ENCODE measurements at regions not wholly inside any gene's neighbourhood (a gene's known extent, or its start where the extent isn't known, plus 50 kb on each side); places are given as distances from the start of the nearest gene placed in this dataset.

DNA sequence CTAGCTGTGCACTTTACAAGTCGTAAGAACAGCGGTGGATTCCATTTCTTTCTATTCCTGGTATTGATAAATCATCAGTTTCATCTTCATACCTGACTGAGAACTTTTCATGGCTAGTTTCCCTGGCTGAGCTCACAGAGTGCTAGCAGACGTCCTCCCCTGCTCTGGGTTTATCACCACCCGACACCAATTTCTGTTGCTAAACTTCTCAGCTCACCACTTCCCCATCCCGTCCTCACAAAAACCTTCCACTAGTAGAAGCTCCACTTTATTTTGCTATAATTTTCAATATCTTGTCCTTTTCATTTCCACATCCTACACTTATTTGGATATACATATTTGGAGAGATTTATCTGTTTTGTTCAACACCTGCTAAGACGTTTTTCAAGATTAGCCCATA lies 869.4 kb upstream of the FRG1 start:
- TF ChIP-seq RARB (CRISPR knock-in tag; IDR thresholded peaks at IDR 0.05): no peak
- TF ChIP-seq, protein P1, sequence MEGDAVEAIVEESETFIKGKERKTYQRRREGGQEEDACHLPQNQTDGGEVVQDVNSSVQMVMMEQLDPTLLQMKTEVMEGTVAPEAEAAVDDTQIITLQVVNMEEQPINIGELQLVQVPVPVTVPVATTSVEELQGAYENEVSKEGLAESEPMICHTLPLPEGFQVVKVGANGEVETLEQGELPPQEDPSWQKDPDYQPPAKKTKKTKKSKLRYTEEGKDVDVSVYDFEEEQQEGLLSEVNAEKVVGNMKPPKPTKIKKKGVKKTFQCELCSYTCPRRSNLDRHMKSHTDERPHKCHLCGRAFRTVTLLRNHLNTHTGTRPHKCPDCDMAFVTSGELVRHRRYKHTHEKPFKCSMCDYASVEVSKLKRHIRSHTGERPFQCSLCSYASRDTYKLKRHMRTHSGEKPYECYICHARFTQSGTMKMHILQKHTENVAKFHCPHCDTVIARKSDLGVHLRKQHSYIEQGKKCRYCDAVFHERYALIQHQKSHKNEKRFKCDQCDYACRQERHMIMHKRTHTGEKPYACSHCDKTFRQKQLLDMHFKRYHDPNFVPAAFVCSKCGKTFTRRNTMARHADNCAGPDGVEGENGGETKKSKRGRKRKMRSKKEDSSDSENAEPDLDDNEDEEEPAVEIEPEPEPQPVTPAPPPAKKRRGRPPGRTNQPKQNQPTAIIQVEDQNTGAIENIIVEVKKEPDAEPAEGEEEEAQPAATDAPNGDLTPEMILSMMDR (IDR thresholded peaks at IDR 0.05): no peak
- no peak for TF ChIP-seq CEBPB (IDR thresholded peaks at IDR 0.05)
- TF ChIP-seq EHMT2 (IDR thresholded peaks at IDR 0.05; ENCODE audit: low read depth): no peak
- TF ChIP-seq PBX3 (IDR thresholded peaks at IDR 0.05): no peak

Measured in A549 (cell line).